Stimulated activated naive CD8-positive, alpha-beta T cell treated with anti-CD3 and anti-CD28 coated beads, Interleukin-15, amount 100 ng/mL, for 72 hours (primary cell): ENCODE measurements at regions not wholly inside any gene's neighbourhood (a gene's known extent, or its start where the extent isn't known, plus 50 kb on each side); places are given as distances from the start of the nearest gene placed in this dataset.

Experiments used
- ATAC-seq: fragments of 150-1000 bp; cut with Tn5 transposase; 2 replicates; pipeline ENCODE4 v1.10.0; 2021; ENCODE audit warnings: mild to moderate bottlenecking, moderate library complexity
- DNase-seq, 2 donors: peaks; one replicate each; pipeline ENCODE4 v3.0.0; 2021 to 2022
- H3K27ac Mint-ChIP-seq, 2 donors: one replicate each; pipeline ENCODE4 v1.8.0; 2022; ENCODE audit warnings: mild to moderate bottlenecking in 2 of 2, mixed read lengths in 2 of 2, moderate library complexity in 2 of 2
- H3K27me3 Mint-ChIP-seq: one replicate; pipeline ENCODE4 v1.8.0; 2022; ENCODE audit warnings: mixed read lengths
- H3K4me1 Mint-ChIP-seq: one replicate; pipeline ENCODE4 v1.8.0; 2022; ENCODE audit warnings: mild to moderate bottlenecking, mixed read lengths
- H3K4me3 Mint-ChIP-seq, 2 donors: one replicate each; pipeline ENCODE4 v1.8.0; 2022; ENCODE audit warnings: mild to moderate bottlenecking in 2 of 2, mixed read lengths in 2 of 2, moderate library complexity in 1 of 2
- H3K9me3 Mint-ChIP-seq, 2 donors: one replicate each; pipeline ENCODE4 v1.8.0; 2022; ENCODE audit warnings: mixed read lengths in 2 of 2

- H3K27ac Mint-ChIP-seq = no peak overlapping the region
- H3K4me1 Mint-ChIP-seq = no peaks in the 10 kb centered on the region
- peaks cover 10 to 20% of the 10 kb centered on the region in 2 donors for H3K9me3 Mint-ChIP-seq
- H3K4me3 Mint-ChIP-seq = no peak overlapping the region
- peaks cover 81% of the 10 kb centered on the region for H3K27me3 Mint-ChIP-seq
- DNase-seq (no peak), ATAC-seq (no peak)
Observed at GRCh38 chr9:126218359-126219125, 108.1 kb upstream of the MVB12B start.

- H3K9me3 Mint-ChIP-seq = peaks cover 8 to 17% of the 10 kb centered on the region in 2 donors
- peaks cover 87% of the 10 kb centered on the region for H3K27me3 Mint-ChIP-seq
- peak overlapping the region in 1 of 2 donors; percentile 20 for H3K27ac Mint-ChIP-seq
- no peak overlapping the region for H3K4me3 Mint-ChIP-seq
- ATAC-seq = no peak
- H3K4me1 Mint-ChIP-seq = no peaks in the 10 kb centered on the region
- no peak for DNase-seq
Observed at GRCh38 chr9:126219166-126219565, 107.5 kb upstream of the MVB12B start.

GRCh38 chr9:126219648-126220063 lies 107.0 kb upstream of the MVB12B start:
- Mint-ChIP-seq H3K27ac (no peak overlapping the region), H3K4me1 (no peaks in the 10 kb centered on the region), H3K27me3 (peaks cover 91% of the 10 kb centered on the region), H3K4me3 (no peak overlapping the region), H3K9me3 (peaks cover 4 to 12% of the 10 kb centered on the region in 2 donors)
- no peak for DNase-seq
- ATAC-seq = no peak

- ATAC-seq (no peak), DNase-seq (no peak)
- H3K4me1 Mint-ChIP-seq = no peaks in the 10 kb centered on the region
- no peak overlapping the region for H3K27ac Mint-ChIP-seq
- H3K9me3 Mint-ChIP-seq = no peaks in the 10 kb centered on the region
- peaks cover 90% of the 10 kb centered on the region for H3K27me3 Mint-ChIP-seq
- H3K4me3 Mint-ChIP-seq = no peak overlapping the region
Observed at GRCh38 chr9:126221480-126221879, 105.1 kb upstream of the MVB12B start.

GRCh38 chr9:126222363-126222834 lies 104.2 kb upstream of the MVB12B start:
- ATAC-seq (no peak), DNase-seq (no peak)
- H3K9me3 Mint-ChIP-seq = no peaks in the 10 kb centered on the region
- no peak overlapping the region for H3K27ac Mint-ChIP-seq
- H3K4me3 Mint-ChIP-seq = no peak overlapping the region
- H3K27me3 Mint-ChIP-seq = peaks cover 99% of the 10 kb centered on the region
- no peaks in the 10 kb centered on the region for H3K4me1 Mint-ChIP-seq

GRCh38 chr9:126222835-126223431 lies 103.7 kb upstream of the MVB12B start:
- H3K27ac Mint-ChIP-seq = no peak overlapping the region
- peaks cover 99% of the 10 kb centered on the region for H3K27me3 Mint-ChIP-seq
- no peak overlapping the region for H3K4me3 Mint-ChIP-seq
- no peaks in the 10 kb centered on the region for H3K4me1 Mint-ChIP-seq
- H3K9me3 Mint-ChIP-seq = no peaks in the 10 kb centered on the region
- ATAC-seq = peak; percentile 61
- DNase-seq = no peak

- H3K9me3 Mint-ChIP-seq = no peaks in the 10 kb centered on the region
- H3K27ac Mint-ChIP-seq = no peak overlapping the region
- H3K4me3 Mint-ChIP-seq = no peak overlapping the region
- DNase-seq (no peak), ATAC-seq (no peak)
- peaks cover 7% of the 10 kb centered on the region for H3K4me1 Mint-ChIP-seq
- peaks cover 99% of the 10 kb centered on the region for H3K27me3 Mint-ChIP-seq
Observed at GRCh38 chr9:126223798-126224531, 102.7 kb upstream of the MVB12B start.

GRCh38 chr9:126225611-126226609 lies 100.7 kb upstream of the MVB12B start:
- peaks cover 79% of the 10 kb centered on the region for H3K27me3 Mint-ChIP-seq
- no peaks in the 10 kb centered on the region for H3K9me3 Mint-ChIP-seq
- ATAC-seq (no peak), DNase-seq (no peak)
- no peak overlapping the region for H3K4me3 Mint-ChIP-seq
- peaks cover 7% of the 10 kb centered on the region for H3K4me1 Mint-ChIP-seq
- H3K27ac Mint-ChIP-seq = peak overlapping the region in 1 of 2 donors; percentile 20

- H3K4me3 Mint-ChIP-seq = no peak overlapping the region
- peaks cover 7% of the 10 kb centered on the region for H3K4me1 Mint-ChIP-seq
- no peak for DNase-seq
- no peak overlapping the region for H3K27ac Mint-ChIP-seq
- ATAC-seq = no peak
- peaks cover 66% of the 10 kb centered on the region for H3K27me3 Mint-ChIP-seq
- H3K9me3 Mint-ChIP-seq = no peaks in the 10 kb centered on the region
Observed at GRCh38 chr9:126226991-126227936, 99.4 kb upstream of the MVB12B start.

GRCh38 chr9:126228111-126228780 lies 98.4 kb upstream of the MVB12B start:
- H3K4me1 Mint-ChIP-seq = peaks cover 7% of the 10 kb centered on the region
- H3K4me3 Mint-ChIP-seq = no peak overlapping the region
- H3K27me3 Mint-ChIP-seq = peaks cover 56% of the 10 kb centered on the region
- H3K27ac Mint-ChIP-seq = no peak overlapping the region
- no peaks in the 10 kb centered on the region for H3K9me3 Mint-ChIP-seq
- ATAC-seq (no peak), DNase-seq (no peak)

GRCh38 chr9:126228781-126229444 lies 97.7 kb upstream of the MVB12B start:
- H3K27ac Mint-ChIP-seq = no peak overlapping the region
- peaks cover 7% of the 10 kb centered on the region for H3K4me1 Mint-ChIP-seq
- peaks cover 49% of the 10 kb centered on the region for H3K27me3 Mint-ChIP-seq
- ATAC-seq = peak; percentile 91
- no peak overlapping the region for H3K4me3 Mint-ChIP-seq
- peak; percentile 70 to 74 for DNase-seq
- no peaks in the 10 kb centered on the region for H3K9me3 Mint-ChIP-seq

GRCh38 chr9:126229501-126229900 lies 97.1 kb upstream of the MVB12B start:
- DNase-seq = no peak
- Mint-ChIP-seq H3K9me3 (no peaks in the 10 kb centered on the region), H3K27ac (no peak overlapping the region), H3K4me3 (no peak overlapping the region), H3K4me1 (peaks cover 7% of the 10 kb centered on the region), H3K27me3 (peaks cover 43% of the 10 kb centered on the region)
- no peak for ATAC-seq

GRCh38 chr9:126230692-126231091 lies 95.9 kb upstream of the MVB12B start:
- Mint-ChIP-seq H3K4me1 (peaks cover 7% of the 10 kb centered on the region), H3K4me3 (no peak overlapping the region), H3K9me3 (no peaks in the 10 kb centered on the region), H3K27me3 (peaks cover 32% of the 10 kb centered on the region), H3K27ac (no peak overlapping the region)
- no peak for DNase-seq
- ATAC-seq = no peak
